ENCODE measurements at regions not wholly inside any gene's neighbourhood (a gene's known extent, or its start where the extent isn't known, plus 50 kb on each side); places are given as distances from the start of the nearest gene placed in this dataset.
"Not testable (repeated sequence)": the region's sequence is repeated elsewhere in the genome, so short reads cannot be mapped to it uniquely, and the experiment has no call there.

GRCh38 chr20:48025051-48025515 is 239.8 kb upstream of the SULF2 start:
- DNase-seq, result no peak

GRCh38 chr20:48024539-48024938 is 239.3 kb upstream of the SULF2 start:
- no peak for DNase-seq

GRCh38 chr20:48020696-48021095 is 235.4 kb upstream of the SULF2 start:
- not testable (repeated sequence) for DNase-seq

GRCh38 chr20:48019940-48020339 is 234.7 kb upstream of the SULF2 start:
- DNase-seq, result no peak

GRCh38 chr20:48019496-48019895 is 234.2 kb upstream of the SULF2 start:
- DNase-seq, result no peak

- not testable (repeated sequence) for DNase-seq
Measured at GRCh38 chr20:48018851-48019250, 233.6 kb upstream of the SULF2 start.

GRCh38 chr20:48017992-48018391 is 232.7 kb upstream of the SULF2 start:
- DNase-seq, result no peak

- no peak for DNase-seq
Measured at GRCh38 chr20:48017509-48017908, 232.2 kb upstream of the SULF2 start.

GRCh38 chr20:48015943-48016723 is 230.9 kb upstream of the SULF2 start:
- DNase-seq, result no peak

- no peak for DNase-seq
Measured at GRCh38 chr20:48015141-48015910, 230.0 kb upstream of the SULF2 start.

GRCh38 chr20:48012401-48012974 is 227.2 kb upstream of the SULF2 start:
- no peak for DNase-seq

GRCh38 chr20:48011025-48011424 is 225.7 kb upstream of the SULF2 start:
- no peak for DNase-seq

GRCh38 chr20:48010623-48011022 is 225.3 kb upstream of the SULF2 start:
- no peak for DNase-seq

- DNase-seq, result no peak
Measured at GRCh38 chr20:48008850-48009515, 223.7 kb upstream of the SULF2 start.

GRCh38 chr20:48007351-48007750 is 222.1 kb upstream of the SULF2 start:
- DNase-seq, result no peak

GRCh38 chr20:48006036-48006833 is 221.0 kb upstream of the SULF2 start:
- no peak for DNase-seq

- no peak for DNase-seq
Measured at GRCh38 chr20:48003021-48003420, 217.7 kb upstream of the SULF2 start.

GRCh38 chr20:48002517-48002970 is 217.3 kb upstream of the SULF2 start:
- no peak for DNase-seq

GRCh38 chr20:47999166-47999565 is 213.9 kb upstream of the SULF2 start:
- DNase-seq, result no peak

GRCh38 chr20:47998736-47999135 is 213.5 kb upstream of the SULF2 start:
- no peak for DNase-seq

GRCh38 chr20:47995661-47996060 is 210.4 kb upstream of the SULF2 start:
- no peak for DNase-seq

- DNase-seq, result no peak
Measured at GRCh38 chr20:47993817-47994216, 208.5 kb upstream of the SULF2 start.
